NCI-H1092 (cell line): ENCODE measurements at regions not wholly inside any gene's neighbourhood (a gene's known extent, or its start where the extent isn't known, plus 50 kb on each side); places are given as distances from the start of the nearest gene placed in this dataset.
A peak's percentile ranks its signal among the peaks of the same experiment; 100 is the strongest.

Source experiments
- DNase-seq: peaks from one replicate; lab custom pipeline; 2025; lab: John Stamatoyannopoulos, UW

- DNase-seq, result no peak
Observed at GRCh38 chr11:110785398-110785797, 73.2 kb upstream of the ARHGAP20 start.

- DNase-seq, result no peak
Observed at GRCh38 chr11:110782616-110783015, 70.4 kb upstream of the ARHGAP20 start.

DNA sequence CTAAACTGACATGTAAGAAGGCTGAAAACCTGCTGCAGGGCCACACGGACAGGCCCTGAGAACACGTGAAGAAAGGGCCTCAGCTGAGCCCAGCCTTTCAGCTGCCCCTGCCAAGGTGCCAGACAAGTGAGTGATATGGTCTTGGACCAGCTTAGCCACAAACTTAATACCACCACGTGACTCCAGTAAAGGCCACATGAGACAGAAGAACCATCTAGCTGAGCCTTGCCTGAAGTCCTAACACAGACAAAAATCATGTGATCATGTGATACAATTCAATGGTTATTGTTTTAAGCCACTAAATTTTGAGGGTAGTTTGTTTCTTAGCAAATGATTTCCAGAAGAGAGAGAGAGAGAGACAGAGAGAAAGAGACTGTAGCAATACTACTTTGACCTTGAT is 66.9 kb upstream of the ARHGAP20 start:
- no peak for DNase-seq

GRCh38 chr11:110778343-110778742 is 66.1 kb upstream of the ARHGAP20 start:
- DNase-seq, result no peak

- no peak for DNase-seq
Observed at GRCh38 chr11:110777775-110778174, 65.5 kb upstream of the ARHGAP20 start.

GRCh38 chr11:110776081-110776480 is 63.8 kb upstream of the ARHGAP20 start:
- DNase-seq, result no peak

GRCh38 chr11:110774138-110775014 is 62.1 kb upstream of the ARHGAP20 start:
- DNase-seq, result no peak

- DNase-seq, result no peak
Observed at GRCh38 chr11:110773442-110773841, 61.2 kb upstream of the ARHGAP20 start.

GRCh38 chr11:110772863-110773262 is 60.6 kb upstream of the ARHGAP20 start:
- no peak for DNase-seq

GRCh38 chr11:110766316-110766715 is 54.1 kb upstream of the ARHGAP20 start:
- DNase-seq, result no peak

DNA sequence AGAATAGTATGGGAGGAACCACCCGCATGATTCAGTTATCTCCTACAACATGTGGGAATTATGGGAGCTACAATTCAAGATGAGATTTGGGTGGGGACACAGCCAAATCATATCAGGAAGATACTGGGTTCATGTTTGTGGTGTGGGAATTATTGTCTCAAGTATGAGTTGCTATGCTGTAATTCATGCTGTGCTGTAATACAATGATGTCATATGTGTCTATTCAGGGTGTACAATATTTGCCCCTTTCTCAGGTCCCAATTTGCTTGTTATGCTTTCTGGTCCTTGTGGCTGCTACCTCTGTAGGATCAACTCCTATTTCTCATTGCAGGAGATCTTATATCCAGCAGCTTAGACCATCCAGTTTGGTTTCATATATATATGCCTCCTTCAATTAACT is 52.2 kb upstream of the ARHGAP20 start:
- no peak for DNase-seq

- peak; percentile 61 for DNase-seq
Observed at GRCh38 chr11:110763249-110764011, 51.2 kb upstream of the ARHGAP20 start.

DNA sequence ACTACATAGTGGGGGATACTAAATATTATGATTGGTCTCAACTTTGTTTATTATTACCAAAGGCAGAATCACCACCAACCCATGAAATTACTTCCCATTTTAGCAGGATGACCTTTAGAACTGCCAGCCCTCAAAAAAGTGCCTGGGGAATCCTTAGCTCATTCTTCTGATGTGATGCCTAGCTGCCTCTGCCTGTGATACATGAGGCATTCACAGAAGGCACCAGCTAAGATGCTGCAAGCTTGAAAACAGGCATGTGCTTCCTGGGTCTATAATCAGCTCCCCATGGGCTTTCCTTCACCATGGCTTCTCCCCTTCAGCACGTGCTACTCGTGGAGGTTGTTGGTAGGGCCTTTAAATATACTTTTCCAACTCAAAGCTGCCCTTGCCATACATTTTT is 50.4 kb upstream of the ARHGAP20 start:
- DNase-seq, result no peak
